HG02870 (cell line): ENCODE measurements at regions not wholly inside any gene's neighbourhood (a gene's known extent, or its start where the extent isn't known, plus 50 kb on each side); places are given as distances from the start of the nearest gene placed in this dataset.

ENCODE experiments used
- ATAC-seq: cut with Tn5 transposase; IDR thresholded peaks from one replicate; pipeline ENCODE4 v1.9.1; 2021; ENCODE audit warnings: mild to moderate bottlenecking, moderate library complexity; ENCODE audit not compliant: unreplicated experiment

- no peak for ATAC-seq
Measured at GRCh38 chr12:116453631-116454030, 105.5 kb upstream of the MAP1LC3B2 start.

- no peak for ATAC-seq
Measured at GRCh38 chr12:116454076-116454475, 105.1 kb upstream of the MAP1LC3B2 start.

- no peak for ATAC-seq
Measured at GRCh38 chr12:116454950-116455447, 104.2 kb upstream of the MAP1LC3B2 start.

- ATAC-seq, result no peak
Measured at GRCh38 chr12:116455540-116456329, 103.4 kb upstream of the MAP1LC3B2 start.

GRCh38 chr12:116456330-116457082 lies 102.7 kb upstream of the MAP1LC3B2 start:
- ATAC-seq, result no peak

- no peak for ATAC-seq
Measured at GRCh38 chr12:116458492-116458891, 100.7 kb upstream of the MAP1LC3B2 start.

GRCh38 chr12:116459011-116459875 lies 99.9 kb upstream of the MAP1LC3B2 start:
- no peak for ATAC-seq

GRCh38 chr12:116459916-116460663 lies 99.1 kb upstream of the MAP1LC3B2 start:
- no peak for ATAC-seq

GRCh38 chr12:116461060-116461459 lies 98.1 kb upstream of the MAP1LC3B2 start:
- ATAC-seq, result no peak

- no peak for ATAC-seq
Measured at GRCh38 chr12:116463366-116463765, 95.8 kb upstream of the MAP1LC3B2 start.

GRCh38 chr12:116465407-116465806 lies 93.8 kb upstream of the MAP1LC3B2 start:
- no peak for ATAC-seq

- no peak for ATAC-seq
Measured at GRCh38 chr12:116465856-116466255, 93.3 kb upstream of the MAP1LC3B2 start.

GRCh38 chr12:116466536-116466935 lies 92.6 kb upstream of the MAP1LC3B2 start:
- ATAC-seq, result no peak

- ATAC-seq, result no peak
Measured at GRCh38 chr12:116469344-116469743, 89.8 kb upstream of the MAP1LC3B2 start.

- ATAC-seq, result no peak
Measured at GRCh38 chr12:116471544-116471943, 87.6 kb upstream of the MAP1LC3B2 start.

GRCh38 chr12:116472193-116472592 lies 87.0 kb upstream of the MAP1LC3B2 start:
- no peak for ATAC-seq

- ATAC-seq, result no peak
Measured at GRCh38 chr12:116473416-116473815, 85.8 kb upstream of the MAP1LC3B2 start.

GRCh38 chr12:116474331-116474730 lies 84.8 kb upstream of the MAP1LC3B2 start:
- ATAC-seq, result no peak

- ATAC-seq, result no peak
Measured at GRCh38 chr12:116474899-116475298, 84.3 kb upstream of the MAP1LC3B2 start.

- no peak for ATAC-seq
Measured at GRCh38 chr12:116476227-116476822, 82.9 kb upstream of the MAP1LC3B2 start.
